ENCODE measurements at regions not wholly inside any gene's neighbourhood (a gene's known extent, or its start where the extent isn't known, plus 50 kb on each side); places are given as distances from the start of the nearest gene placed in this dataset.

- TF ChIP-seq CTCF (IDR thresholded peaks at IDR 0.05) (no peak), POLR2AphosphoS5 (IDR thresholded peaks at IDR 0.05) (no peak), POLR2A (IDR thresholded peaks at IDR 0.05) (no peak)
These were observed 105.7 kb downstream of the EDEM1 start for GRCh38 chr3:5293207-5293606.
